ENCODE measurements at regions not wholly inside any gene's neighbourhood (a gene's known extent, or its start where the extent isn't known, plus 50 kb on each side); places are given as distances from the start of the nearest gene placed in this dataset.

- CTCF ChIA-PET (ENCODE audit: partially characterized antibody), result no interaction called here
- H3K18ac ChIP-seq (ENCODE audit: extremely low read depth, low read length), result no peak overlapping the region
- TF ChIP-seq CBX5 (IDR thresholded peaks at IDR 0.05; ENCODE audit: low read depth, low read length) (no peak), USF2 (IDR thresholded peaks at IDR 0.05; ENCODE audit: low read length) (no peak), EP300 (IDR thresholded peaks at IDR 0.05; ENCODE audit: borderline replicate concordance in 1 of 2, low read depth in 2 of 2, low read length in 2 of 2) (no peak), BCL11A (IDR thresholded peaks at IDR 0.05; ENCODE audit: low read depth in 2 of 2, low read length in 2 of 2) (no peak), SIX5 (IDR thresholded peaks at IDR 0.05; ENCODE audit: low read depth, low read length) (no peak), BACH1 (IDR thresholded peaks at IDR 0.05; ENCODE audit: low read length) (no peak), TEAD4 (IDR thresholded peaks at IDR 0.05; ENCODE audit: low read depth, low read length) (no peak)
- TF ChIP-seq, protein P1, sequence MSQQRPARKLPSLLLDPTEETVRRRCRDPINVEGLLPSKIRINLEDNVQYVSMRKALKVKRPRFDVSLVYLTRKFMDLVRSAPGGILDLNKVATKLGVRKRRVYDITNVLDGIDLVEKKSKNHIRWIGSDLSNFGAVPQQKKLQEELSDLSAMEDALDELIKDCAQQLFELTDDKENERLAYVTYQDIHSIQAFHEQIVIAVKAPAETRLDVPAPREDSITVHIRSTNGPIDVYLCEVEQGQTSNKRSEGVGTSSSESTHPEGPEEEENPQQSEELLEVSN (IDR thresholded peaks at IDR 0.05), result no peak
- TF ChIP-seq, protein P2, sequence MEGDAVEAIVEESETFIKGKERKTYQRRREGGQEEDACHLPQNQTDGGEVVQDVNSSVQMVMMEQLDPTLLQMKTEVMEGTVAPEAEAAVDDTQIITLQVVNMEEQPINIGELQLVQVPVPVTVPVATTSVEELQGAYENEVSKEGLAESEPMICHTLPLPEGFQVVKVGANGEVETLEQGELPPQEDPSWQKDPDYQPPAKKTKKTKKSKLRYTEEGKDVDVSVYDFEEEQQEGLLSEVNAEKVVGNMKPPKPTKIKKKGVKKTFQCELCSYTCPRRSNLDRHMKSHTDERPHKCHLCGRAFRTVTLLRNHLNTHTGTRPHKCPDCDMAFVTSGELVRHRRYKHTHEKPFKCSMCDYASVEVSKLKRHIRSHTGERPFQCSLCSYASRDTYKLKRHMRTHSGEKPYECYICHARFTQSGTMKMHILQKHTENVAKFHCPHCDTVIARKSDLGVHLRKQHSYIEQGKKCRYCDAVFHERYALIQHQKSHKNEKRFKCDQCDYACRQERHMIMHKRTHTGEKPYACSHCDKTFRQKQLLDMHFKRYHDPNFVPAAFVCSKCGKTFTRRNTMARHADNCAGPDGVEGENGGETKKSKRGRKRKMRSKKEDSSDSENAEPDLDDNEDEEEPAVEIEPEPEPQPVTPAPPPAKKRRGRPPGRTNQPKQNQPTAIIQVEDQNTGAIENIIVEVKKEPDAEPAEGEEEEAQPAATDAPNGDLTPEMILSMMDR (IDR thresholded peaks at IDR 0.05; ENCODE audit: control extremely low read depth in 1 of 3, insufficient read depth in 1 of 3, low read depth in 1 of 3, low read length in 3 of 3), result no peak
- TF ChIP-seq, protein P3, sequence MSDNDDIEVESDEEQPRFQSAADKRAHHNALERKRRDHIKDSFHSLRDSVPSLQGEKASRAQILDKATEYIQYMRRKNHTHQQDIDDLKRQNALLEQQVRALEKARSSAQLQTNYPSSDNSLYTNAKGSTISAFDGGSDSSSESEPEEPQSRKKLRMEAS (IDR thresholded peaks at IDR 0.05), result no peak
Measured at GRCh38 chr10:33803248-33803647, 468.8 kb upstream of the NRP1 start.

More at GRCh38 chr10:33803248-33803647, 468.8 kb upstream of the NRP1 start:
- peaks cover 0 to 17% (median under 1%) of the 10 kb centered on the region in 4 experiments; a peak in 2 of 7 replicates for H3K4me1 ChIP-seq (replicated peaks in 1 of 4; ENCODE audit: control insufficient read depth in 3 of 4, insufficient read depth in 4 of 4, low read length in 3 of 4)
- H3K4me3 ChIP-seq (ENCODE audit: extremely low read depth in 1 of 4, insufficient read depth in 2 of 4, low read depth in 3 of 4, low read length in 4 of 4), result no peak overlapping the region
- H3K9me3 ChIP-seq (ENCODE audit: insufficient read depth in 2 of 2, low read depth in 1 of 2, low read length in 1 of 2), result no peaks in the 10 kb centered on the region
- POLR2A ChIA-PET (ENCODE audit: partially characterized antibody), result no interaction called here
- H3K4ac ChIP-seq (replicated peaks; ENCODE audit: insufficient read length, low read depth, low read length), result no peak overlapping the region
- no peak overlapping the region for H3K27ac ChIP-seq (ENCODE audit: low read depth, low read length)
- no peak overlapping the region for H2BK20ac ChIP-seq (ENCODE audit: low read length)
- no peak overlapping the region for H2BK12ac ChIP-seq (ENCODE audit: low read depth, low read length)
- H2BK120ac ChIP-seq (replicated peaks; ENCODE audit: low read depth, low read length), result no peak overlapping the region
- no peak overlapping the region for H2BK15ac ChIP-seq (ENCODE audit: low read length)
- no peak overlapping the region for H3K14ac ChIP-seq (ENCODE audit: insufficient read length)
- H3K23ac ChIP-seq (ENCODE audit: insufficient read length), result no peak overlapping the region
- H3K56ac ChIP-seq (replicated peaks; ENCODE audit: insufficient read length, low read depth, low read length), result no peak overlapping the region
- no peak overlapping the region for H2BK5ac ChIP-seq (ENCODE audit: low read depth, low read length)
- H3K36me3 ChIP-seq (ENCODE audit: control insufficient read depth in 2 of 4, insufficient read depth in 4 of 4, low read length in 3 of 4), result no peaks in the 10 kb centered on the region
- H4K8ac ChIP-seq (ENCODE audit: extremely low read depth, insufficient read depth, low read length), result no peak overlapping the region
- no peaks in the 10 kb centered on the region for H3K27me3 ChIP-seq (replicated peaks in 1 of 4; ENCODE audit: control insufficient read depth in 3 of 4, extremely low read depth in 1 of 4, insufficient read depth in 3 of 4, low read length in 3 of 4)
- DNase-seq (ENCODE audit: low read depth in 1 of 2, low spot score in 2 of 2) (no peak), FAIRE-seq (no peak)
- no peak overlapping the region for H3K4me2 ChIP-seq (ENCODE audit: insufficient read depth in 1 of 2, low read depth in 2 of 2, low read length in 2 of 2)
- no peak overlapping the region for H2AFZ ChIP-seq (ENCODE audit: low read length)
- no peak overlapping the region for H4K5ac ChIP-seq (ENCODE audit: insufficient read length, low read depth, low read length)
- H3K79me2 ChIP-seq (ENCODE audit: control insufficient read depth in 1 of 2, insufficient read depth in 2 of 2, low read length in 2 of 2), result no peaks in the 10 kb centered on the region
- H4K20me1 ChIP-seq (replicated peaks in 1 of 2; ENCODE audit: control insufficient read depth in 1 of 2, insufficient read depth in 2 of 2, low read length in 2 of 2), result no peaks in the 10 kb centered on the region
- WGBS, 2 experiments (ENCODE audit: extremely low coverage in 1 of 2, insufficient coverage in 1 of 2, insufficient read length in 1 of 2, insufficient replicate concordance in 2 of 2, low coverage in 1 of 2, low lambda C conversion rate in 2 of 2, missing lambda C conversion rate in 1 of 2), result 96% methylated on average over 3 of the region's 3 CpGs; no CpG with 5 or more reads in 1 of the 2 experiments
- H3K23me2 ChIP-seq (ENCODE audit: low read depth, low read length), result no peaks in the 10 kb centered on the region
- no peak overlapping the region for H2AK5ac ChIP-seq (ENCODE audit: low read depth, low read length)
- H3K79me1 ChIP-seq (ENCODE audit: low read depth, low read length), result no peaks in the 10 kb centered on the region
- H4K91ac ChIP-seq (replicated peaks; ENCODE audit: insufficient read length, low read length), result no peak overlapping the region
- no peak overlapping the region for H3K9ac ChIP-seq (replicated peaks in 1 of 4; ENCODE audit: extremely low read depth in 1 of 4, low read depth in 3 of 4, low read length in 3 of 4)

All from H1 (cell line).